H9 (cell line): ENCODE measurements at regions not wholly inside any gene's neighbourhood (a gene's known extent, or its start where the extent isn't known, plus 50 kb on each side); places are given as distances from the start of the nearest gene placed in this dataset.

Experiments used
- DNase-seq: peaks from one replicate; pipeline ENCODE4 v3.0.0-alpha.2; 2017
- H2AFZ ChIP-seq: one replicate; pipeline ENCODE4 v1.6.1; 2013; ENCODE audit warnings: mild to moderate bottlenecking, low read length, control low read depth, moderate library complexity
- H2AK5ac ChIP-seq: 2 replicates; pipeline ENCODE4 v1.6.1; 2013; ENCODE audit warnings: low read length, control low read depth, mixed read lengths; ENCODE audit not compliant: insufficient read length
- H2BK120ac ChIP-seq: one replicate; pipeline ENCODE4 v1.6.1; 2013; ENCODE audit warnings: low read depth, mild to moderate bottlenecking, low read length, control low read depth, inconsistent platforms; ENCODE audit not compliant: poor library complexity, severe bottlenecking
- H2BK12ac ChIP-seq: 2 replicates; pipeline ENCODE4 v1.6.1; 2013; ENCODE audit warnings: low read length, control low read depth, mixed read lengths, low read depth; ENCODE audit not compliant: insufficient read length
- H2BK15ac ChIP-seq: 2 replicates; pipeline ENCODE4 v1.6.1; 2013; ENCODE audit warnings: low read depth, low read length, control low read depth
- H2BK20ac ChIP-seq: one replicate; pipeline ENCODE4 v1.6.1; 2013; ENCODE audit warnings: low read depth, mild to moderate bottlenecking, low read length, control low read depth, inconsistent platforms; ENCODE audit not compliant: poor library complexity, severe bottlenecking
- H2BK5ac ChIP-seq: 2 replicates; pipeline ENCODE4 v1.6.1; 2013; ENCODE audit warnings: low read length, control low read depth, mixed read lengths; ENCODE audit not compliant: insufficient read length
- H3K14ac ChIP-seq: 2 replicates; pipeline ENCODE4 v1.6.1; 2013; ENCODE audit warnings: low read length, control low read depth; ENCODE audit not compliant: insufficient read depth
- H3K18ac ChIP-seq: 2 replicates; pipeline ENCODE4 v1.6.1; 2013; ENCODE audit warnings: low read depth, mild to moderate bottlenecking, mixed read lengths, low read length, control low read depth; ENCODE audit not compliant: insufficient read length
- H3K23ac ChIP-seq: 2 replicates; pipeline ENCODE4 v1.6.1; 2013; ENCODE audit warnings: low read length, control low read depth, mixed read lengths, low read depth; ENCODE audit not compliant: insufficient read length
- H3K23me2 ChIP-seq: 2 replicates; pipeline ENCODE4 v1.6.1; 2013; ENCODE audit warnings: low read depth, mild to moderate bottlenecking, mixed read lengths, low read length, control low read depth; ENCODE audit not compliant: insufficient read length, poor library complexity, severe bottlenecking
- H3K27ac ChIP-seq: 2 replicates; pipeline ENCODE4 v1.5.1; 2013; ENCODE audit warnings: low read length, control low read depth, mixed read lengths, low read depth; ENCODE audit not compliant: insufficient read length
- H3K27me3 ChIP-seq: 2 replicates; pipeline ENCODE4 v1.6.1; 2013; ENCODE audit warnings: low read length, control low read depth, inconsistent platforms; ENCODE audit not compliant: insufficient read depth
- H3K4ac ChIP-seq: 2 replicates; pipeline ENCODE4 v1.6.1; 2013; ENCODE audit warnings: low read depth, mild to moderate bottlenecking, control low read depth, inconsistent platforms, low read length, moderate library complexity
- H3K4me1 ChIP-seq: 2 replicates; pipeline ENCODE4 v1.6.1; 2013; ENCODE audit warnings: low read length, control low read depth, inconsistent platforms; ENCODE audit not compliant: insufficient read depth
- H3K4me2 ChIP-seq: 2 replicates; pipeline ENCODE4 v1.6.1; 2013; ENCODE audit warnings: low read length, control low read depth, mixed read lengths; ENCODE audit not compliant: insufficient read length, insufficient read depth
- H3K56ac ChIP-seq: 2 replicates; pipeline ENCODE4 v1.6.1; 2013; ENCODE audit warnings: low read depth, mild to moderate bottlenecking, mixed read lengths, low read length, control low read depth; ENCODE audit not compliant: insufficient read length
- H3K79me1 ChIP-seq: 2 replicates; pipeline ENCODE4 v1.6.1; 2013; ENCODE audit warnings: low read depth, mild to moderate bottlenecking, moderate library complexity, low read length, control low read depth, inconsistent platforms; ENCODE audit not compliant: insufficient read depth, poor library complexity, severe bottlenecking
- H3K79me2 ChIP-seq: 2 replicates; pipeline ENCODE4 v1.6.1; 2013; ENCODE audit warnings: low read length, control low read depth, inconsistent platforms; ENCODE audit not compliant: insufficient read depth
- H3K9ac ChIP-seq: 2 replicates; pipeline ENCODE4 v1.6.1; 2013; ENCODE audit warnings: low read length, control low read depth, mixed read lengths; ENCODE audit not compliant: insufficient read length; ENCODE audit errors: extremely low read depth
- H3K9me3 ChIP-seq: one replicate; pipeline ENCODE4 v1.6.1; 2013; ENCODE audit warnings: low read depth, low read length, inconsistent platforms; ENCODE audit not compliant: control insufficient read depth
- H3T11ph ChIP-seq: one replicate; pipeline ENCODE4 v1.6.1; 2013; ENCODE audit warnings: mild to moderate bottlenecking, low read length, control low read depth, inconsistent platforms
- H4K20me1 ChIP-seq: one replicate; pipeline ENCODE4 v1.6.1; 2013; ENCODE audit not compliant: control insufficient read depth, insufficient read length, insufficient read depth
- H4K5ac ChIP-seq: 2 replicates; pipeline ENCODE4 v1.6.1; 2013; ENCODE audit warnings: low read depth, mild to moderate bottlenecking, mixed read lengths, low read length, control low read depth; ENCODE audit not compliant: insufficient read length
- H4K8ac ChIP-seq: replicated peaks from 2 replicates; pipeline ENCODE4 v1.6.1; 2013; ENCODE audit warnings: low read length, control low read depth, mixed read lengths, low read depth; ENCODE audit not compliant: insufficient read length
- H4K91ac ChIP-seq: 2 replicates; pipeline ENCODE4 v1.6.1; 2013; ENCODE audit warnings: low read depth, mild to moderate bottlenecking, moderate library complexity, mixed read lengths, low read length, control low read depth; ENCODE audit not compliant: insufficient read length
- H3K27ac Mint-ChIP-seq, 3 experiments: 2 replicates in 2 of 3; 3 replicates in 1 of 3; pipeline ENCODE4 v1.8.0; 2020 to 2021; ENCODE audit warnings: mixed read lengths in 3 of 3, mild to moderate bottlenecking in 1 of 3, moderate library complexity in 1 of 3
- H3K27me3 Mint-ChIP-seq: 2 replicates; pipeline ENCODE4 v1.8.0; 2021; ENCODE audit warnings: low read depth, mild to moderate bottlenecking, moderate library complexity, mixed read lengths
- H3K36me3 Mint-ChIP-seq, 3 experiments: 2 replicates in 2 of 3; 3 replicates in 1 of 3; pipeline ENCODE4 v1.8.0; 2020 to 2021; ENCODE audit warnings: low read depth in 3 of 3, mixed read lengths in 3 of 3; ENCODE audit not compliant: insufficient read depth in 1 of 3
- H3K4me1 Mint-ChIP-seq, 2 experiments: 2 replicates each; pipeline ENCODE4 v1.8.0; 2020; ENCODE audit warnings: mixed read lengths in 2 of 2
- H3K4me3 Mint-ChIP-seq, 2 experiments: 2 replicates in 1 of 2; 3 replicates in 1 of 2; pipeline ENCODE4 v1.8.0; 2020 to 2021; ENCODE audit warnings: mild to moderate bottlenecking in 2 of 2, mixed read lengths in 2 of 2, moderate library complexity in 1 of 2
- H3K9me3 Mint-ChIP-seq, 2 experiments: 2 replicates in 1 of 2; 3 replicates in 1 of 2; pipeline ENCODE4 v1.8.0; 2020; ENCODE audit warnings: mild to moderate bottlenecking in 2 of 2, mixed read lengths in 2 of 2, moderate library complexity in 1 of 2
- WGBS: extraction: QIAGEN DNeasy Blood & Tissue Kit; methylation state at CpG from one replicate; pipeline ENCODE4 v1.1.7; 2013; ENCODE audit warnings: missing lambda C conversion rate, low lambda C conversion rate, mixed read lengths; ENCODE audit not compliant: insufficient read length; ENCODE audit errors: extremely low coverage; 5-methylcytosine and 5-hydroxymethylcytosine counted together
- TF ChIP-seq, protein P1 (sequence below): fragments of 200-600 bp; sonication (generic); conservative IDR thresholded peaks from 3 replicates; pipeline ENCODE4 v1.8.0; 2021; ENCODE audit warnings: antibody characterized with exemption, mild to moderate bottlenecking

DNA sequence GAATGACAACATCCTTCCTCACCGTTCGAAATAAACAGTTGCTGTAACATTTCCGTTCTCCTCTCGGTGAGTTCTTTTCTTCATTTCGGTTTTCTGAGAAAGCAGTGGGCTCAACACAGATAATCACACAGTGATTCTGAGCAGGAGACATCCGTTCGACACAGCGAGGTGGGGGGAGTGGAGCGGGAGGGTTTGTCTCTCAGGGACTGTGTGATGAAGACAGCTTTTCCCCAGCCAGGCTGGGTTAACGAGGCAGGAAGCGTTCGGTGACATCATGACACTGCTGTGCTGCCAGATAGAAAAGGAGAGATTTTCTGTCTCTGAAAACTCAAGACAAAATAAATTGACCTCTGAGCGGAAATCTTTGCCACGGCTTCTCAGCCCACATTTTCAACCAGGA lies 119.3 kb downstream of the CRLF2 start:
- no peak overlapping the region for H3K27ac ChIP-seq
- H4K8ac ChIP-seq = no peak overlapping the region
- no peak overlapping the region for H3K23ac ChIP-seq
- no peak overlapping the region for H3K9ac ChIP-seq
- H3K4me2 ChIP-seq = no peak overlapping the region
- no peaks in the 10 kb centered on the region for H3K23me2 ChIP-seq
- H2BK20ac ChIP-seq = no peak overlapping the region
- no peak overlapping the region for H2BK120ac ChIP-seq
- H4K91ac ChIP-seq = no peak overlapping the region
- H3K9me3 Mint-ChIP-seq = peaks cover 16 to 24% of the 10 kb centered on the region in 2 experiments
- peaks cover 2 to 15% (median 12%) of the 10 kb centered on the region in 3 experiments; a peak in 6 of 7 replicates for H3K36me3 Mint-ChIP-seq
- DNase-seq = no peak
- H3K56ac ChIP-seq = no peak overlapping the region
- H3K79me2 ChIP-seq = no peaks in the 10 kb centered on the region
- no peak overlapping the region for H3K4ac ChIP-seq
- WGBS = no CpG with 5 or more reads among the region's 14 CpGs
- no peak overlapping the region for H3K14ac ChIP-seq
- no peak overlapping the region for H3T11ph ChIP-seq
- no peak overlapping the region for H2BK12ac ChIP-seq
- H2BK15ac ChIP-seq = no peak overlapping the region
- no peak overlapping the region for H2AFZ ChIP-seq
- no peaks in the 10 kb centered on the region for H3K79me1 ChIP-seq
- H2BK5ac ChIP-seq = no peak overlapping the region
- no peak overlapping the region for H2AK5ac ChIP-seq
- no peaks in the 10 kb centered on the region for H4K20me1 ChIP-seq
- H3K27me3 Mint-ChIP-seq = peaks cover 2% of the 10 kb centered on the region; the same call in 1 of the 2 replicates
- H3K18ac ChIP-seq = no peak overlapping the region
- no peaks in the 10 kb centered on the region for H3K4me1 ChIP-seq
- peaks cover 8% of the 10 kb centered on the region in 2 experiments; a peak in 3 of 4 replicates for H3K4me1 Mint-ChIP-seq
- no peaks in the 10 kb centered on the region for H3K27me3 ChIP-seq
- H3K4me3 Mint-ChIP-seq = no peak overlapping the region
- H4K5ac ChIP-seq = no peak overlapping the region
- H3K9me3 ChIP-seq = peaks cover 6% of the 10 kb centered on the region
- TF ChIP-seq, protein P1, sequence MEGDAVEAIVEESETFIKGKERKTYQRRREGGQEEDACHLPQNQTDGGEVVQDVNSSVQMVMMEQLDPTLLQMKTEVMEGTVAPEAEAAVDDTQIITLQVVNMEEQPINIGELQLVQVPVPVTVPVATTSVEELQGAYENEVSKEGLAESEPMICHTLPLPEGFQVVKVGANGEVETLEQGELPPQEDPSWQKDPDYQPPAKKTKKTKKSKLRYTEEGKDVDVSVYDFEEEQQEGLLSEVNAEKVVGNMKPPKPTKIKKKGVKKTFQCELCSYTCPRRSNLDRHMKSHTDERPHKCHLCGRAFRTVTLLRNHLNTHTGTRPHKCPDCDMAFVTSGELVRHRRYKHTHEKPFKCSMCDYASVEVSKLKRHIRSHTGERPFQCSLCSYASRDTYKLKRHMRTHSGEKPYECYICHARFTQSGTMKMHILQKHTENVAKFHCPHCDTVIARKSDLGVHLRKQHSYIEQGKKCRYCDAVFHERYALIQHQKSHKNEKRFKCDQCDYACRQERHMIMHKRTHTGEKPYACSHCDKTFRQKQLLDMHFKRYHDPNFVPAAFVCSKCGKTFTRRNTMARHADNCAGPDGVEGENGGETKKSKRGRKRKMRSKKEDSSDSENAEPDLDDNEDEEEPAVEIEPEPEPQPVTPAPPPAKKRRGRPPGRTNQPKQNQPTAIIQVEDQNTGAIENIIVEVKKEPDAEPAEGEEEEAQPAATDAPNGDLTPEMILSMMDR = no peak
- peak overlapping the region in 1 of 3 experiments; percentile 58; a peak in 2 of 7 replicates for H3K27ac Mint-ChIP-seq
